ENCODE measurements at regions not wholly inside any gene's neighbourhood (a gene's known extent, or its start where the extent isn't known, plus 50 kb on each side); places are given as distances from the start of the nearest gene placed in this dataset.

DNA sequence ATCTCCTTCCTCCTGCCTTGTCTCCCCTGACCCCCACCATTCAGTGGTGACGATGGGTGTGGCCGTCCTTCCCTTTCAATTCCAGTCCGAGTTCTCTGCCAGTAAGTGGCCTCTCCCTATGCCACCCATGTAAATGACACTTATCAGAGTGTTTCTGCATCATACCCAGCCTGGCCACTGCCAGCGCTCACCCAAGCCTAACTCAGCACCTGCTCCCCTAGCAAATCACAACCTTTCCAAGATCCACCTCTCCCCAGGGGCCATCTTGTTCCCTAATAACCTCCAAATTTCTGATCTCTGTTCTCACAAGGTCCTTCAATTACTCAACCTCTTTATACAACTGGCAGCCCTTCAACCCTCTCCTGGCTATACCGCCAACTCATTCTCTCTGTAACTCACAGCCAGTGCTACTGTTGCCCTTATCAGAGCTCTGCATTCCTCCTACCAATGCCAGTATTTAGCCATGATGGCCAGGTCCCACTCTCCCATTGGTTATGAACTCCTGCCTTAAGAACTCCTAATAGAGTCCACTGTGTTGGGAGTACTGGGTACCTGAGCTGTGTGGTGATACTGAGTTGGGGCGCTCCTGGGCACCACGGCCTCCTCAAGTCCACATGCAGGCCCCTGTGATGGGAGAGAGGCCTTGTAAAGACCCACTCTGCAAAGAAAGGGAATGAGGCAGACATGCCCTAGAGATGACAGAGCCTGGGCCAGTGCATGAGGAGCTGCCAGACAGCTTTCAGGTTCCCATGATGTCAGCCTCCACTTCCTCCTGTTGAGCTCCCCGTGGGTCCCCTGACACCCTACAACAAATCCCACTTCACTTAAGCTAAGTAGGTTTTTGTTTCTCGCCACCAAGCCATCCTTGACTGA, 187.4 kb upstream of the RREB1 start:
- TF ChIP-seq SP1 (IDR thresholded peaks at IDR 0.05) (no peak), GABPA (IDR thresholded peaks at IDR 0.05 in 1 of 2, conservative IDR thresholded peaks at IDR 0.05 in 1 of 2) (no peak), HNF4G (IDR thresholded peaks at IDR 0.05) (no peak), JUND (IDR thresholded peaks at IDR 0.05) (no peak)
- TF ChIP-seq, protein P1, sequence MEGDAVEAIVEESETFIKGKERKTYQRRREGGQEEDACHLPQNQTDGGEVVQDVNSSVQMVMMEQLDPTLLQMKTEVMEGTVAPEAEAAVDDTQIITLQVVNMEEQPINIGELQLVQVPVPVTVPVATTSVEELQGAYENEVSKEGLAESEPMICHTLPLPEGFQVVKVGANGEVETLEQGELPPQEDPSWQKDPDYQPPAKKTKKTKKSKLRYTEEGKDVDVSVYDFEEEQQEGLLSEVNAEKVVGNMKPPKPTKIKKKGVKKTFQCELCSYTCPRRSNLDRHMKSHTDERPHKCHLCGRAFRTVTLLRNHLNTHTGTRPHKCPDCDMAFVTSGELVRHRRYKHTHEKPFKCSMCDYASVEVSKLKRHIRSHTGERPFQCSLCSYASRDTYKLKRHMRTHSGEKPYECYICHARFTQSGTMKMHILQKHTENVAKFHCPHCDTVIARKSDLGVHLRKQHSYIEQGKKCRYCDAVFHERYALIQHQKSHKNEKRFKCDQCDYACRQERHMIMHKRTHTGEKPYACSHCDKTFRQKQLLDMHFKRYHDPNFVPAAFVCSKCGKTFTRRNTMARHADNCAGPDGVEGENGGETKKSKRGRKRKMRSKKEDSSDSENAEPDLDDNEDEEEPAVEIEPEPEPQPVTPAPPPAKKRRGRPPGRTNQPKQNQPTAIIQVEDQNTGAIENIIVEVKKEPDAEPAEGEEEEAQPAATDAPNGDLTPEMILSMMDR (IDR thresholded peaks at IDR 0.05; ENCODE audit: low read depth, low read length, missing input control), result no peak
- TF ChIP-seq, protein P2, sequence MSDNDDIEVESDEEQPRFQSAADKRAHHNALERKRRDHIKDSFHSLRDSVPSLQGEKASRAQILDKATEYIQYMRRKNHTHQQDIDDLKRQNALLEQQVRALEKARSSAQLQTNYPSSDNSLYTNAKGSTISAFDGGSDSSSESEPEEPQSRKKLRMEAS (IDR thresholded peaks at IDR 0.05), result no peak
- TF ChIP-seq, protein P3, sequence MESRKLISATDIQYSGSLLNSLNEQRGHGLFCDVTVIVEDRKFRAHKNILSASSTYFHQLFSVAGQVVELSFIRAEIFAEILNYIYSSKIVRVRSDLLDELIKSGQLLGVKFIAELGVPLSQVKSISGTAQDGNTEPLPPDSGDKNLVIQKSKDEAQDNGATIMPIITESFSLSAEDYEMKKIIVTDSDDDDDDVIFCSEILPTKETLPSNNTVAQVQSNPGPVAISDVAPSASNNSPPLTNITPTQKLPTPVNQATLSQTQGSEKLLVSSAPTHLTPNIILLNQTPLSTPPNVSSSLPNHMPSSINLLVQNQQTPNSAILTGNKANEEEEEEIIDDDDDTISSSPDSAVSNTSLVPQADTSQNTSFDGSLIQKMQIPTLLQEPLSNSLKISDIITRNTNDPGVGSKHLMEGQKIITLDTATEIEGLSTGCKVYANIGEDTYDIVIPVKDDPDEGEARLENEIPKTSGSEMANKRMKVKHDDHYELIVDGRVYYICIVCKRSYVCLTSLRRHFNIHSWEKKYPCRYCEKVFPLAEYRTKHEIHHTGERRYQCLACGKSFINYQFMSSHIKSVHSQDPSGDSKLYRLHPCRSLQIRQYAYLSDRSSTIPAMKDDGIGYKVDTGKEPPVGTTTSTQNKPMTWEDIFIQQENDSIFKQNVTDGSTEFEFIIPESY (IDR thresholded peaks at IDR 0.05), result no peak

Measured in liver (tissue), 3 donors.